GM19240 (cell line): ENCODE measurements at regions not wholly inside any gene's neighbourhood (a gene's known extent, or its start where the extent isn't known, plus 50 kb on each side); places are given as distances from the start of the nearest gene placed in this dataset.
"Not testable (repeated sequence)": the region's sequence is repeated elsewhere in the genome, so short reads cannot be mapped to it uniquely, and the experiment has no call there.

ENCODE experiments used
- DNase-seq: peaks from one replicate; pipeline ENCODE4 v3.0.0; 2011; ENCODE audit warnings: low spot score; ENCODE audit not compliant: insufficient read length

DNA sequence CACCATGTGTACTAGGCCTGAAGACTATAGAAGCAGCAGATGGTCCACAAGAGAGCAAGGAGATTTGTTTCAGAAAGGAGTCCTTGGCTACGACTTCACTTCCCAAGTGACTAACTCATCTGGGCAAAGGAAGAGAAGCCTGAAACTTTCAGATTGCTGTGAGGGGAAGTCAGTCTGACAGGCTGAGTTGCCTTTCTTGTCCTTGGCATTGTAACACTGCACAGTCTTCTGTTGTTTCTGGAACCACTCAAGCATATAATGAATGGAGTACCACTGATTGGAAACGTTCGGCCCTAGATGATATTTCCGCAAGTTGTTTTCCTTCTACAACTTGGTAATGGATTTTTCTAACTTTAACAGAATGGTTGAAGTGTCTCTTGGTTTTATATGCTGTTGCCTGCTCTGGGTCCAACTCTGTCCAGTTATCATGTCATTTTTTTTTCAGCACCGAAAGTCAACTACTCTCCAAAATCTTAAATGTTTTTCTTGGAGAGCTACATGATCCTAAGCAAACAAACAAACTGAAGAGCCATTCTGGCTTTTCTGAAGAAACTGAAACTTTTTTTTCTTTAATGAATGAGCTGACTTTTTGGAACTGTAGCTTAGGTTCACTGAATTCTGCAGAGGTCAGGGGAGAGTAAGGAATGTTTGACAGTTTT, 685.7 kb downstream of the MECOM start:
- DNase-seq = no peak

DNA sequence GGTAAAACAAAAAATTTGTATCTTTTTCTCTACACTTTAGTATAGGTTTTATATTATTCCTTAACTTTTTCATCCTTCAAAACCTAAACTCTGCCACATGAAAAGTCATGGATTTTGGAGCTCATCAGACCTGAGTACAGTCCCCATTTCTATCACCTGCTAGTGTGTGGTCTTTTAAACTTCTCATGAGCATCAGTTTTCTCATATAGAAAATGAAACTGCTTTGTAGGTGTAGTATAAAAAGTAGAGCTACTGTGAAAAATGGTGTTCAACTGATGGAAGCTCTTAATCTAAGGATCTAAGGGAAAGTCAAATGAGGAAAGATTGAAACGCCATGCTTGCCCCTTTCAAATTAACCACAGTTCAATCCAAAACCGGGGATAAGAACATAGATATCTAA, 686.5 kb downstream of the MECOM start:
- no peak for DNase-seq

DNA sequence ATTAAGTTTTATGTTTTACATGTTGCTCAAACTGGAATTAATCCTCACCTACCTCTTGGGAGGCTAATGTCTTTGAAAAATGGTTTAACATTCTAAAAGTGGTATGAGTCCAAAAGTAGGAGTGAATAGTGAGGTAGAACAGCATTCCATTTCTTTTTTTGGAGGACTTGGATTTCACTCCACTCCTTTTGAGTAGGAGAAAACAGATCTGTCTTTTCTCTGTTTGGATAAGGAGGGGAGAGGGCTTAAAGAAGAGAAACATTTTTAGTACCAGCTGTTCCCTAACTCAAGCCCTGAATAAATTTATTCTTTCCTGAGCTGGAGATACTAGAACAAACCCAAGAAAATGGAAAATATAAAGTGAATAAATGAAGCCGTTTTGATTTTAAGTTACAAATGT, 687.9 kb downstream of the MECOM start:
- DNase-seq = no peak

DNA sequence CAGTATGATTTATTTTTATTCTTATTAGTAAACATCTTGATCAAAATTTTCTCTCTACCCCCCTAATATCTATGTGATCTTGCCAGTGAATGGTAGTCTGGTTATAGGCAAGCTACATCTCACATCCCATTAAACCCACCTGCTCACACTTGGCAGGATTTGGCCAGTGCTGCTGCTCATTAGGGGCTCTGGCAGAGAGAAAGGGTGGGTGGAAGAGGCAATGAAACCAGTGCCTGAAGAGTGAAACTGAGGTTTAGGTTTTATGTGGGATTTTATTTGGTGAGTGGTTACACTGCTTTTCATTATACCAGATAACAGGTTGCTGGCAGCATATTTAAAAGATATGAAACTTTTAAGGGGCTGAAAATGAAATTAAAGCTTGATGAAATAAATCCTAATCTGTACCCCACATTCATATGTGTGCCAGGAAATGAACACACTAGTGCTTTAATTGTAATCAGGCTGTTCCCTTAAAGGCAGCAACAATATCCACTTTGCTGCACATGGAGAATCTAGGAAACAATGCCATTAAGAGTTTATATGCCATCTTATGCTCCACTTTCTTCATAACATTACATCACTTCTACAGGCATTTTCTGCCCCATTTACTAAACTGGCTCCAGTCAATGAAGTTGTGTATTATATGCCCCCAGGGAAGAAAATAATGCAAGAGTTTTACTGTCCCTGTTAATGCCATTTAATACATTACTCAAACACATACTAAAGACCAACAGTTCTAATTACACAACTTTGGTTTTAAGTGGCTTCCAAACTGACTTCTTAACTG, 688.7 kb downstream of the MECOM start:
- DNase-seq = no peak

DNA sequence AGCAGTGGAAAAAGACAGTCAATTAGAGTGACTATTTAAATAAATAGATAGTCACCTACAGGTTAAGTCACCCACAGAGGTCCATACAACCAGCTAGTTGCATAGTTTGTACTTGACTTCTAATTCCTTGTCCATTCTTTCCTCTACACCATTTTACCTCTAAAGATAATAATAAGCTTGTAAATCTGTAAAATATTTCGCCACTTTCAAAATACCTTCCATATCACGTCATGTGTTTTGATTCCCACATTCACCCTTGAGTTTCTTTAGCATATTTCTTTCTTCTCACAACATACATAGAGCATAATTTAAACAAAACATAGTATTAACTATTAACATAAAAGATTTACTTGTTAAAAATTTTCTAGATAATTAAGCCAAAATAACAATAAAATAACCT, 689.6 kb downstream of the MECOM start:
- DNase-seq = no peak

DNA sequence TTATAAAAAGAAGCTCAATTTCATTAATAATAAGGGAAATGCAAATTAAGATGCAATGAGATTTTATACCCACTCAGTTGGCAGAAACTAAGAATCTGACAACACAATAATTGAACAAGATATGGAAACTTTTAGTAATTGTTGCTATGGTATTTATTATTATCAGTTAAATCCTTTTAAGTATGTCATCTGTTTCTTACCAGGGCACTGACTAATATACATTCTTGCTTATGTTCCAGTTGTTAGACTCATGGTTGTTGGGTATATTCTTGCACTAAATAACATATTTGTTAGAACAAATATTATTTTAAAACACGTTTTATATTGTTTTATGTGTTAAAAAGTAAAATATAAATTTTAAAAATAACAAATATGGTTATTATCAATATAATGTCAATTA, 690.3 kb downstream of the MECOM start:
- no peak for DNase-seq

DNA sequence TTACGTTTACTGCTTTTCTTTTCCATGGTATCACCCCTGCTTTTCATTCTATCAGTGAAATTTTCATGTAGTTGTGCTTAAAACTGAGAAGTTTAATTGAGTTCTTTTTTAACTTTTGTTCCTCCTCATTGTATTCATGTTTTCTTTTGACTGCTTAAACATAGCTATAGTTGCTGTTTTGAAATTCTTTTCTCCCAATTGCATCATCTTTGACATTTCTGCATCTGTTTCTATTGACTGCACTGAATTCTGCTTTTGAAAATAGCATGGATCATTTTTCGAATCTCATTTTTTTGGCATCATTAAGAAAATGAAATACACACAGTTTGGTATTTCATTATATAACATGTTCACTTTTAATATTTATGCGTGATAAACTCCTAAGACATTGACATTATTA, 694.9 kb downstream of the MECOM start:
- DNase-seq = no peak

DNA sequence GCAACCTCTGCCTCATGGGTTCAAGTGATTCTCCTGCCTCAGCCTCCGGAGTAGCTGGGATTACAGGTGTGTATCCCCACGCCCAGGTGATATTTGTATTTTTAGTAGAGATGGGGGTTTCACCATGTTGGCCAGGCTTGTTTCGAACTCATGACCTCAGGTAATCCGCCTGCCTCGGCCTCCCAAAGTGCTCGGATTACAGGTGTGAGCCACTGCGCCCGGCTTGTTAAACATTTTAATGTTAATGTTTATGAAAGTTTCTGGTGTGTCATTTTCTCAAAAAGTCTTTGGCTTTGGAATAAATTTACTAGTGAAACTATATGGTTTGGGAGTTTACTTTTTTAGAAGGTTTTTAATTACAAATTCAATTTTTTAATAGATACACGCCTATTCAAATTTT, 698.8 kb downstream of the MECOM start:
- no peak for DNase-seq

DNA sequence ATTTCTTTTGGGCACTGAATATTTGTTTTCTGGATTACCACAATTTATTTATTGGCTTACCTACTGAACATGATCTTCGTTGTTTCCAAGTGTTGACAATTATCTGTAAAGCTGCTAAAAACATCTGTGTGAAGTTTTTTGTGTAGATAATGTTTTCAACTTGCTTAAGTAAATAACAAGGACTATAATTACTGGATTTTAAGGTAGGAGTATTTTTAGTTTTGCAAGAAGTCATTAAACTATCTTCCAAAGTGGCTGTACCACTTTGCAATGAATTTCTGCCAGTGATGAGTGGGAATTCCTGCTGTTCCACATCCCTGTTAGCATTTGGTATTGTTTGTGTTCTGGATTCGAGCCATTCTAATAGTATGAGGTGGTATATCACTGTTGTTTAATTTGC, 702.2 kb downstream of the MECOM start:
- DNase-seq = no peak

DNA sequence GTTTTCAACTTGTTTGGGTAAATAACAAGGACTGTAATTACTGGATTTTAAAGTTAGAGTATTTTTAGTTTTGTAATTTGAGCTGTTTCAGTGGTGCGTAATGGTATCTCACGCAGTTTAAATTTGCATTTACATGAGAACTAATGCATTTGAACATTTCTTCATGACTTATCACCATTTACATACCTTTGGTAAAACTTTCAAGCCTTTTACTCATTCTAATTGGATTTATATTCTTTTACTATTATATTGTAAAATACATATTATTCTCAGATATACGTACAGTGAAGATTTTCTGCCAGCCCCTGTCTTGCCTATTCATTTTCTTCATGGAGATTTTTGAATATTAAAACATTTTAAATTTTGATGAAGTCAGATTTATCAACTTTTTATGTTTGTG, 703.8 kb downstream of the MECOM start:
- DNase-seq = no peak

DNA sequence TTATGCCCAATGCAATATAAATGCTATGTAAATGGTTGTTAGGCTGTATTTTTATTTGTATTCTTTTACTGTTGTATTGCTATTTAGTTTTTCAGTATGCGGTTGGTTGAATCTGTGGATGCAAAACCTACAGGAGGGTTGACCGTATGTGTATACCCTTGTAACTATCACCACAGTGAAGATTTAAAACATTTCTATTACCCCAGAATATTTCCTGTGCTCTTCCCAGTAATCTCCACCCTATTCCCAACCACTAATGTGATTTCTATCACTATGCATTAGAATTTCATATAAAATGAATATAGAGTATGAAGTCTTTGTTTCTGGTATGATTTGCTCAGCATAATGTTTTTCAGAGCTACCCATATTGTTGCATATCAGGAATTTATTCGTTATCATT, 705.0 kb downstream of the MECOM start:
- no peak for DNase-seq

DNA sequence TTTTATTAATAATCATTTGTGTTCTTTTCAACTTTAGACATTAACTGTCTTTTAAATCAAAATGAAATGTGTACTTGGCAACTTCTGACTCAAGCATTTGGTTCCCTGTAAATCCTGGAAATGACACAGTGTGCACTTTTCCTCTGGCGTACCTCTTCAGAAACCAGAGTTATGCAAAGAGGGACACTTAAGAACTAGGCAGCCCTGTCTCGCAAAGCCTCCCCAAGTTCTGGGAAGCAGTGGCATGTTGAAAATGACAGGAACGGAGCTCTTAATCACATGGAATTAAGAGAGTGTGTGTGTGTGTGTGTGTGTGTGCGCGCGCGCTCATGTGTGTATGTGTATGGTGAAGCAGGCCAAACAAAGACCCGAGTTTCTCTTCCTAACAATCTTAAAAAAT, 707.4 kb downstream of the MECOM start:
- DNase-seq = no peak

DNA sequence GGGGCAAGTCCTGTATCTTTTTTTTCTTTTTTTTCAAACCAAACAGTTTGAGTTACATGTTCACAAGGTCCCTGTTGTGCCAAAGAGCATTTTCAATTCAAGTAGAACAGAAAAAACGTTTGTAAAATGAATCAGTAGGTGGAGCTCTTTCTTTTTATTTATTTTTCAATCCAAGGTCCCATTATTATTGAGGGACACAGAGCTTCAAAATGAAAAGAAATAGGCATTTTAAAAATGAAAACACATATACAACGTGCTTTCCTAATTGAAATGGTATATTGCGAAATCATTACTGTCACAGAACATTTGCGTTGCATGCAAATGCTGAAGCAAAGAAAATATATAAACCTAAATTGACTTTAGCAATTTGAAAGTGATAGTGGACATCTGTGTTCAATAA, 711.0 kb downstream of the MECOM start:
- no peak for DNase-seq

DNA sequence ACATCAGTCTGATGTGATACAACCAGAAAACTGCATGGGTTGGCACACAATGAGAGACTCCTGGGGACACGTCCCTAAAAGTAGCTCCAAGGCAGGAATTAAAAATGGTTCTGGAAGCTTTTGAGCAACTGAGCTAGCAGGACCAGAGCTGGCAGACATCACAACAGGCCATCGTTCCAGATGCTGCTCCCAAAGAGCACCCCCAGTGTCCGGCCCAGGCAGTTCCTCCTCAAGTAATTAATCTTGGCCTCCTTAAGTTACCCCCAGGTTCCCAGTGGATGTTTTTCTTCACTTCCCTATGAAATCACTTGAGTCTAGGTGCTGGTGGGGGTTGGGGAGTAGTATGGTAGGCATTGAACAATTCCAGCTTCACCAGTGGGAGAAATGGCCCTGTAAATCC, 711.6 kb downstream of the MECOM start:
- no peak for DNase-seq

DNA sequence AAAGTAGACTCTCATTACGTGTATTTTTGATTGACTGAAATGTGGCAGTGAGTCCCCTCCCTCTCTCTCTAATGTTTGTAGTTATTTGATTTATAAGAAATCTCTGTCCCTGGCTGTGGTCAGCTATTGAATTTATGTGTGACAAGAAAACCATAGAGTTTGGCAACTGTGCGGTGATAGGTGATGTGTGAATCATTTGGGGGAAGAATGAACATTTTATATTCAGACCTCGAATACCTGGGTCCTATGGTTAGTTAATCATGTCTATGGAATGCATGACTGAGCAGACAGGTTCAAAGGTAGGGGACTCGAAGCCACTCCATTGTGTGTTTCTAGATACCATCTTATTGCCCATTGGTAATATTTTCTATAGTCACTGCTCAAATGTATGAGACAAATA, 712.1 kb downstream of the MECOM start:
- no peak for DNase-seq

DNA sequence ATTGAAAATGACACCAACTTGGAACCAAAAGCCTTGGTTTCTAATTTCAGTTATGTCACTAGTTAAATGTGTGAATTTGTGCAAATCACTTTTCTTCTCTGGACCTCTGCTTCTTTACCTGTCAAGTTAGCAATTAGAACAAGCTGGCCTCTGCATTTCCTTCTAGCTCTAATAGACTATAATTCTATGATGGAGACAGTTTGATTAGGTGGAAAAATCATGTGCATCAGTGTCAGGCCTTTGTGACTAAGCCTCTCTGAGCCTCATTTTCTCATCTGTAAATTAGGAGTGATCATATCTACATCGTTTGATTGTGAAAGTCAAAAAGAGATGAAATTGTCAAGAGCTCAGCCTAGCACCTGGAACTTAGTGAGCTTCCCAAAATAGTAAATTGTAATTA, 712.9 kb downstream of the MECOM start:
- no peak for DNase-seq

DNA sequence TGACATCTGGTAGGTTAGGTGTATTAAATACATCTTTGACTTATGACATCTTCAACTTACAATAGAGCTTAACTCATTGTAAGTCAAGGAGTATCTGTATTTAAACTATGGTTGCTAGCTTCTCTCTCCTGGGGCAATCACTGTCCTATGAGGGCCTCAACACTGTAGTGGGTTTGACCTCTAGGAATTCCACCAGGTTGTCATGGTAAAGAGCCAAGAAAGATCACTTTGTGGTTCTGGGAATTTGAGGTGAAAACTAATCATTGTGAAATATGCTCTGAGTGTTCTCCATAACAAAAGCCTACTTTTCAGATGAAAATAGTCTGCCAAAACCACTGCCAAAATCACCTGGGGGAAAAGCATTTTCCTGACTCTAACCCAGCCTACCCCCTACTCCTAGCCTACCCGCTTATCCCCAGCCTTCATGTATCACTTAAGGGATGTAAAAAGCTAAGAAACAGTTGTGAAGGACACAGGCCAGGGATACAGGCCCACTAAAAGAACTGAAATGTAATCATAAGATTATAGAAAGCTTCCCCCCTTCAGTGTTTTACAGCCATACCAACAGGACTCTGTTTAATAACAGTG, 723.8 kb downstream of the MECOM start:
- DNase-seq = no peak

DNA sequence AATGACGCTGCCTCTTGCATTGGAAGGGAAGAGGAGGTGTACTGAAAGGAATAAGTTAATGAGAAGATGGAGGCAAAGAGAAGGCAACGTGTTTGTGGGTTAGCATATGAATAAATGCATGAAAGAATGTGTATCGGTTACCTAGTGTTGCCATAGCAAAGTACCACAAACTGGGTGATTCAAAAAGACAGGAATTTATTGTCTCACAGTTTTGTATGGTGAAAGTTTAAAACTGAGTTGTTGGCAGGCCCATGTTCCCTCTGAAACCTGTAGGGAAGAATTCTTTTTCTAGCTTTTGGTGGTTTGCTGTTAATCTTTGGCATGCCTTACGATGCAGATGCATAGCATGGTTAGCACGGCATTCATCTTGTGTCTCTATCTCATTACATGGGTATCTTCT, 729.9 kb downstream of the MECOM start:
- no peak for DNase-seq

DNA sequence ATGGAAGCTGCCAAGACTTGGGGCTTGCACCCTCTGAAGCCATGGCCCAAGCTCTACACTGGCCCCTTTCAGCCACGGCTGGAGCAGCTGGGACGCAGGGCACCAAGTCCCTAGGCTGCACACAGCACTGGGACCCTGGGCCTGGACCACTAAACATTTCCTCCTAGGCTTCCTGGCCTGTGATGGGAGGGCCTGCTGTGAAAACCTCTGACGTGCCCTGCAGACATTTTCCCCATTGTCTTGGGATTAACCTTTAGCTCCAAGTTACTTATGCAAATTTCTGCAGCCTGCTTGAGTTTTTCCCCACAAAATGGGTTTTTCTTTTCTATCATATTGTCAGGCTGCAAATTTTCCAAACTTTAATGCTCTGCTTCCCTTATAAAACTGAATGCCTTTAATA, 733.5 kb downstream of the MECOM start:
- DNase-seq = not testable (repeated sequence)

DNA sequence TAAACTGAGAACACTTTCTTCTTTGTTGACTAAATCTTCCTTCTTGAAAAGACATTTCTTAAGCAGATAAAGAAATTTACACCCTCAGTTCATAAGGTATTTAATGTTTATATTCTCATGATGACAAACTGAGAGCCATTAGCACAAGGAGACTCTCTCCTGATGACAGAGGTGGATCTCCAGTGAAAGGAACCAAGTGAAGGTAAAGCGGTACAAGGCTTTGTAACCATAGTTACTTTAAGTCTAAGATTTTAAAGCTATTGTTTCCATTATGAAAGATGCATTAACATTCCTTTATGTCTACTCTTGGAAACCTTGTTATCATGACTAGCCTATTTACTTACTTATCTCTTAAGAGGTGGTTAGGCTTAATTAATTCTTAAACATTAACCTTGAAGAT, 737.1 kb downstream of the MECOM start:
- no peak for DNase-seq

DNA sequence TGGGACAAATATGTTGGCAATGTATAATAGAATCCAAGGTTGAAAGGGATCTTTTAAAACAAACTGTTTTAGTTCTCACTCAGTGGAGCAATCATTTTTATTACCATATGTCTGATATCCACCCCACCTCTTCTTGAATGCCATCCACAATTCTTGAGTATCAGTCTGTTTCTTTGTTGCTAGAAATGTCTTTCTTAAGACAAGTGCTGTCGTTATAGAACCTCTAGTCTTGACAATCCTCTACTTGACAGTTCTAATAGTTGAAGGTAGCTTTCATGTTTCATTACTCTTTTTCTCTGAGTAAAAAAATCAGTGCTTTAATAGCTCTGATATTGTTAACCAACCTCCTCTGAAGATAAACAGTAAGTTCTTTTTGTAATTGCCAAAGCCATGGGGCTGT, 737.9 kb downstream of the MECOM start:
- no peak for DNase-seq

DNA sequence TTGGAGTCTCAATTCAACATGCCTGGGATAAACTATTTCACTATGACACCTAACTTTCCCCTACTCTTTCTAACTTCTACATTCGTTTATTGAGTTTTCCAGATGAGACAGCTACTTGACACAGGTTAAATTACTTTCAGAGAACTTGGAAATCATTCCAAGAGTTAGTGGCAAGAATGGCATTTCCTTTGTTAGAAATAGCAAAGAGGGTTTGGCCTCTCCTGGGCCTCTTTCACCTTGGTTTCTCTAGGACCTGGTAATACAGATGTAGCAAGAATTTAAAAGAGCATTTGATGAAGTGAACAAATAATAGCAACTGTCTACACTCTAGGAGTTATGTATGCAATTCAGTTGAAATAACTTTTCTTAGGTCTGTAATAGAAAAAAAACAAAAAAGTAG, 748.9 kb downstream of the MECOM start:
- DNase-seq = no peak

DNA sequence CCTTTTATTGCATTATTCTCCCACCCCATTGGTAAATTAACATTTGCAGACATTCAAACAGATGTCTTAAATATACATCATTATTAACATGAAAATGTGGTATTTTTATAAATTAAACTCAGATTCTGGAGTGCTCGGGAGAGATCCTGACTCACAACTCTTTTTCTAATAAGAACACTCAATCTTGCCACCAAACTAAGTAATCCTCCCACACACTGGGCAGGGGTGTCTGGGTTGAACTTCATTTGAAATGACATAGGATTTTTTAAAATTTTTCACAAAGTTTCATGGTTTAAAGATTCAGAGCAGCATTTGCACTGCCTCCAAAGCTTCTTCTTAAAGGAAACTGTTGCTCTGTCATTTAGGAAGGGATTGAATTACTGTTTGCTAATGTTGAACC, 754.3 kb downstream of the MECOM start:
- DNase-seq = no peak
